ENCODE measurements at regions not wholly inside any gene's neighbourhood (a gene's known extent, or its start where the extent isn't known, plus 50 kb on each side); places are given as distances from the start of the nearest gene placed in this dataset.

- TF ChIP-seq TCF12 (IDR thresholded peaks at IDR 0.05; ENCODE audit: low read depth) (no peak), EGR1 (IDR thresholded peaks at IDR 0.05) (no peak), CREB1 (IDR thresholded peaks at IDR 0.05; ENCODE audit: low read depth) (no peak), EP300 (IDR thresholded peaks at IDR 0.05; ENCODE audit: borderline replicate concordance) (no peak), NFIC (IDR thresholded peaks at IDR 0.05) (no peak), TAF1 (IDR thresholded peaks at IDR 0.05; ENCODE audit: low read depth) (no peak), RAD21 (IDR thresholded peaks at IDR 0.05; ENCODE audit: low read depth) (no peak), FOXM1 (IDR thresholded peaks at IDR 0.05; ENCODE audit: borderline replicate concordance, low read depth) (no peak), YY1 (IDR thresholded peaks at IDR 0.05; ENCODE audit: low read depth) (no peak), MAX (IDR thresholded peaks at IDR 0.05) (no peak)
Measured at GRCh38 chr6:168785720-168786511, 344.9 kb downstream of the SMOC2 start.
